NCI-H345 treated with DMSO at 0.1 percent for 48 hours (cell line): ENCODE measurements at regions not wholly inside any gene's neighbourhood (a gene's known extent, or its start where the extent isn't known, plus 50 kb on each side); places are given as distances from the start of the nearest gene placed in this dataset.
"Not testable (repeated sequence)": the region's sequence is repeated elsewhere in the genome, so short reads cannot be mapped to it uniquely, and the experiment has no call there.

ENCODE experiments used
- DNase-seq: peaks from one replicate; lab custom pipeline; 2025; ENCODE audit not compliant: unreplicated experiment; lab: John Stamatoyannopoulos, UW

DNA sequence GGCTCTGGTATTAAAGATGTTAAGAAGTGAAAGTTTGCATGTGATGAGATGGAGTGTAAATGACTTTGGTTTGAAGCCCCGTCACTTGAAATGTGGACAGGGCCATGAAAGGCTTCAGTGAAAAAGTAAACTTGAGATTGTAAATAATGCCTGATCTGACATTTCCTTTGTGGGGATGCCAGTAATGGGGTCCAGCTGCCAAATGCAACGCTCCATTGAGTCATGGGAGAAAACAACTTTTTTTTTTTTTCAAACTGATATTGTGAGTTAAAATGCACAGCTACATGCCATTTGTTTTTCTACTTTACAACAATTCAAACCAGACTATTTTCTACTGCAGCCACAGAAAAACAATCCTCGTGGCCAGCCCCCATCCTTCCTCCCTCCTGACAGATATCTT lies 327.0 kb upstream of the TNC start:
- peak; percentile 4 for DNase-seq

- DNase-seq: no peak
Observed at GRCh38 chr9:115445655-115446054, 327.7 kb upstream of the TNC start.

DNA sequence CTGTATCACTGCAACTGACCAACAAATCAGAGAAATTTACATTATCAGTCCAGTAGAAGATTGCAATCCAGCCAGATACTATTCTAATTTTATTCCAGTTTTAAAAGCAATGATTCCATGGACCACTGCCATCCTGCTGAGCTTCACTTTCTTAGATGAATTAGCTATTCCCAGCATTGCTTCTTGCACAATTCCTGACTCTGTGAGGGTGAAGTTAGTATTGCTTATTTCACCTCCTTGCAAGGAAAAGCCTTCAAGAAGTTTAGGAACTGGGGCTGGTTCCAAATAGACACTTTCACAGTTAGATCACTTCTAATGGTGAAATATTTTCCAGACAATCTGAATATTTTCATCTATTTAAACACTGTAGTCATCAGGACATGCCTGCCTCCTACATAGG lies 338.6 kb upstream of the TNC start:
- DNase-seq: no peak

DNA sequence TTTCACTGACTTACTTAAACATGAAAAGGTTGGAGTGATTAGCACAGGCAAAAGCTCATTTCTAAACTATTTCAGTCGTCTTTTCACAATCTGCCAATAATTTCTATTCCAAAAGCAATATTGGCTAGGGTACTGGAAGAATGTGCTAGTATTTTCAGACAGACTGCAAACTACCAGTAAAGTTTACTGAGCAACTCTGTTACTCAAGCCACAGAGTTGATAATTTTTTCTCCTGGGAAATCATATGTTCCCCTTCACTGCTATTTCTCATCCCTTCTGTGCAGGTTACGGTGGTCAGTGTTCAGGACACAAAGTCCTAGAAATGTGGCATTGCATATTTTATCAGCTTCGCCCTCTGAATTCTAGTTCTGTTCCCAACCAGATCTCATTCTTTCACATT lies 343.3 kb upstream of the TNC start:
- no peak for DNase-seq

- no peak for DNase-seq
Observed at GRCh38 chr9:115462623-115463022, 344.7 kb upstream of the TNC start.

DNA sequence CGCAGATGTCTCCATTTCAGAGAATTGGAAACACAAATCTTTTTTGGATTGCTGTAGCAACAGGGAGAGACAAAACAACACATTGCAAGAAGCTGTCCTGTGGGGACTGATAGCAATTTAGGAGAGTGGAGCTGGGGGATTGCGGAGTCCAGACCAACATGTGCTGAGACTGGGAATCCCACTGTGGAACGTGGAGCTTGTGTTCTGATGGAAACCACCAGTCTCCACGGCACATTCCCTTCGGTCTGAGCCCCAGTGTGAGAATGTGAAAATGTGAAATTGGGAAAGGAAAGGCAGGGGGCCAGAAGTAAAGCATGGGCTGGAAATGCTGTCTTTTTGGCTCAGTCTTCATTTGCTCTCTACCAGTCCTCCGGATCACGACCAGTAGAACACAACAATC lies 348.8 kb upstream of the TNC start:
- DNase-seq: no peak

DNA sequence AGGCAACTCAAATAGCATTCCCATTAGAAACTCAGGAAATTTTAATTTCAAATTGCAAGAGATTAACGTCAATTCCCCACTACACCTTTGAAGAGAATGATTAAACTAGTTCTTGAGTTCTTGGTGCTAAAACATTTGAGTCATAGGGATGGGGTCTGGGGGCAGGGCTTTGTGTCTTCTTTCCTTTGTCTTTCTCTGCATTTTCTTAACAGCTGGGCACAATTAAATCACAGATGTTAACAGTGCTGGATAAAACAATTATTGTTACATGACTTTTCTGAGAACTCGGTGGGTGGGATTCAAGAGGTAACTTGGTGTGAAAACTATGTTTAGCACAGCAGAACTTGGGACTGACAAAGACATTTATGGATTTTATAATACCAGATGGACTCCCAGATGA lies 351.9 kb upstream of the TNC start:
- no peak for DNase-seq

DNA sequence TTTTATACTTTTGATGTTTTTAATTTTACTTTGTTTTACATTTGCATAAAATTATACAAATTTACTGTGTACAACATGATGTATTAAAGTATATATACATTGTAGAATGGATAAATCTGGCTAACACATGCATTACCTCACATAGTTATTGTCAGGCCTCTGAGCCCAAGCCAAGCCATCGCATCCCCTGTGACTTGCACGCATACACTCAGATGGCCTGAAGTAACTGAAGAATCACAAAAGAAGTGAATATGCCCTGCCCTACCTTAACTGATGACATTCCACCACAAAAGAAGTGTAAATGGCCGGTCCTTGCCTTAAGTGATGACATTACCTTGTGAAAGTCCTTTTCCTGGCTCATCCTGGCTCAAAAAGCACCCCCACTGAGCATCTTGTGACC lies 355.1 kb upstream of the TNC start:
- DNase-seq: not testable (repeated sequence)

- no peak for DNase-seq
Observed at GRCh38 chr9:115481769-115482168, 363.8 kb upstream of the TNC start.

GRCh38 chr9:115482747-115483146 lies 364.8 kb upstream of the TNC start:
- no peak for DNase-seq

DNA sequence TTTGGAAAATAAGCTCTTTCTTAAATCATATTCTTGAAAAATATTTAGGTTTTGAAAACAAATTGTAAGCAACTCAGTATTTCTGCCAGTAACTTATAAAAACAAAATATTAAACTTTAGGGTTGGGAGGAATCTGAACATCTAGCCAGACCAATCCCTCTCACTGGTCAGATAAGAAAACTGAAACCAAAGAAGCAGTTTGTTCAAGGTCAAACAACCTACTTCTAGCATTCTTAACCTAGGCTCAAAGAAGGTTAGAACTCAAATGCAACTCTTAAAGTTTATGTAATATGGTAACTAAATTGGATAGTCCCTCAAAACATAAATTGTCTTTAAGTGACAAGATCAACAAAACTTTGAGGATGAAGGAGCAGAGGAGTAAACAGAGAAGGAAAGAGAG lies 374.9 kb upstream of the TNC start:
- DNase-seq: no peak

DNA sequence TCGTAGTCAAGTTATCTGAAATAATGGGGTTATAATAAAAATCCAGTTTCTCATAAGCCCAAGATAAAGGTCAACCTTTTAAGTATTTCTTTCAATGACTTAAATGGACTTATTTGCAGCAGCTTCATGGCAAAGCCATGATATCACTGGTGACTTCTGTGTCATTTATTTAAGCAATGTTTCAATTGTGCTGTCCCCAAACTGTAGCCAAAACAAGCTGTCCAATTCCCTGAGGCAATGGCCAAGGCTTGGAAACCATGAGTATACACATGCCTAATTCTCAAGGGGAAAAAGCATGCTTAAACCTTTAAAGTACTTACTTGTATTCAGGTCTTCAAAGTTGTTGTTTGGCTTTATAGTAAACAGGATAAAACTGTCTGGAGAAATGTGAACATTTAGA lies 376.4 kb upstream of the TNC start:
- DNase-seq: no peak

DNA sequence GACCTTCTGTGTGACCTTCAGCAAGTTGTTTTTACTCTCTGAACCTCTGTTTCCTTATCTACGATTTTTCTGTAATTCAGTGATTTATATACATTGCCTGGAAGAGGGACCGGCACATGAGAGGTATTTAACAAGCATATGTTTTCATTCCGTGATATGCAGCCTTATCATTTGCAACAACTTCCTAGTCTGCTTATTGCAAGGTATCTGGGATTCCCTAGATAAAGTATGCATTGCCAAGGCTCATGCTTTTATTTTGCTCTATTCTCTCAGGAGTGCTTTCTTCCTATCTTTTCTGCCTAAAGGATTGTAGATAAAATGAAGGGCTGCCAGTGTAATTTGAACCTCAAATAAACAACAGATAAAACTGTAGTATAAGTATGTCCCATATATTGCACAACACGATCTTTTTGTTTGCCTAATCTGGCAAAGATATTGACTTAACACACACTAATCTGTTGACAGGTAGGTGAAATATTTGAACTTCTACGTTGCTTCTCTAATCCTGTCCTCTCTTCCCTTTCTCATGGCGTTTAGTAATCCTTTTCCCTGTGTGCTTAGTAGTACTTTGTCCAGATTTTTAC lies 377.2 kb upstream of the TNC start:
- peak; percentile 21 for DNase-seq

- DNase-seq: no peak
Observed at GRCh38 chr9:115495836-115496235, 377.9 kb upstream of the TNC start.

DNA sequence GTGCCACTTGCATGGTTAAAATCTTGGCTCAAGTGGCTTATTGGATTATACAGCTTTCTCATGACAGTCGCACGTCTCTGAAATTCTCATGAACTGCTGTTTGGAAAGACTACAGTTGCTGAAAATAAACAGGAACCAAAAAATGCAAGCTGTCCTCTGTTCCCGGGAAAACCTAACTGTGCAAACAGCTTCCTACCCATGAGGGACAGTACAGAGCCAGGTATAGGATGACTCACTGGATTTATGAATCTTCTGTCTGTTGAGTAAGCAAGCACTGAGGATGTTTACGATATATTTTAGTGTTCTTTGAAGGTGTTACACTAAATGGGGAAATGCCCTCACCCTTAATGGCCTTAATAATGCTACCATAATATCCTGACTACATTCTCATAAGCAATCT lies 380.3 kb upstream of the TNC start:
- DNase-seq: no peak

DNA sequence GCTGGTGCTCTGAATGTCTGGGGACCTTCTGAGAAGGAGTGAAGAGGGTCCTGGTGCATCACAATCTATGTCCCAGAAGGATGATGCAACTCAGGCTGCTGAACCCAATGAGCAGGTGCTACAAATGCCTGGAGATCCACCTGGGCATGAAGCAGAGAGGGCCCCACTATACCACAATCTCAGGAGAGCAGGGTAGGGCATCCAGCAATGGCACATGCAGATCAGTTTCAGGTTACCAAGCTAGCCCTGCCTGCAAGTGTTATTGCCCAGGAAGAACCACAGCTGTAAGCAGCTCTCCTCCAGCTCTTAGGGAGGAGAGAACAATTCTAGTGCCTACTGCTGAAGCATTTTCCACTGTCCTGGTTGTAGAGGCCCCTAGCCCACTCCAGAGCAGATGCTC lies 389.2 kb upstream of the TNC start:
- DNase-seq: no peak

DNA sequence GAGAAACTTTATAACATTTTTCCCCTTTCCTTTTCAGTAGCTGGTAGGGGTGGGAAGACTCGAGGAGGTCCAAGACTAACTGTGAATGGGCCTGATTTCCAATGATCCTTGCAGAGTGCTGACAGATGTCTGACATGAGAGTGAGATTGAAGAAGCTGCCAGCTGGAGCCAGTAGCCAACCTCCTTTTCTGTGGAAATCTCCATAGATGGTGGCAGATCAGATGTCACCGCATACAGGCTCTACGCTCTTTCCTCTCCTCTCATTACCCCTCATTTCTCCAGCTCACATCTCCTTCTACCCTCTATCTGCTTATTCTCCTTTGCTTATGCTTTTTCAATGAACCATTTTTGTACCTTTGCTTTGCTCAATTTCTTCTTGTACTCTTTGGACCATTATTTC lies 395.2 kb upstream of the TNC start:
- DNase-seq: no peak

- no peak for DNase-seq
Observed at GRCh38 chr9:115514454-115514853, 396.5 kb upstream of the TNC start.

- DNase-seq: no peak
Observed at GRCh38 chr9:115517335-115518075, 399.5 kb upstream of the TNC start.

- no peak for DNase-seq
Observed at GRCh38 chr9:115520646-115521045, 402.7 kb upstream of the TNC start.

GRCh38 chr9:115522912-115523311 lies 405.0 kb upstream of the TNC start:
- DNase-seq: no peak

GRCh38 chr9:115524453-115525059 lies 406.6 kb upstream of the TNC start:
- DNase-seq: peak; percentile 16
